Ovary (tissue), 7 donors: ENCODE measurements at regions not wholly inside any gene's neighbourhood (a gene's known extent, or its start where the extent isn't known, plus 50 kb on each side); places are given as distances from the start of the nearest gene placed in this dataset.
"Not testable (repeated sequence)": the region's sequence is repeated elsewhere in the genome, so short reads cannot be mapped to it uniquely, and the experiment has no call there.

Experiments
- DNase-seq, 5 donors: peaks; one replicate each; pipeline ENCODE4 v3.0.0-alpha.2; 2019 to 2020
- H3K27ac ChIP-seq, 2 donors: fragments of 200-600 bp; one replicate each; pipeline versions ENCODE4 v1.5.1 to v1.8.0; 2019 to 2022
- H3K27me3 ChIP-seq: fragments of 200-600 bp; one replicate; pipeline ENCODE4 v1.8.0; 2022
- H3K36me3 ChIP-seq: fragments of 200-600 bp; sonication (generic); one replicate; pipeline ENCODE4 v1.5.1; 2019
- H3K4me1 ChIP-seq: one replicate; pipeline ENCODE4 v1.8.1; 2013; ENCODE audit warnings: mild to moderate bottlenecking, moderate library complexity; ENCODE audit not compliant: insufficient read depth
- H3K4me3 ChIP-seq: fragments of 200-600 bp; sonication (generic); one replicate; pipeline ENCODE4 v1.5.1; 2017
- H3K9me3 ChIP-seq, 2 donors: fragments of 200-600 bp in 1 of 2; sonication (generic) in 1 of 2; one replicate each; pipeline versions ENCODE4 v1.5.1 to v1.8.1; 2013 to 2019; ENCODE audit warnings: mild to moderate bottlenecking in 1 of 2, moderate library complexity in 1 of 2
- CTCF ChIP-seq, 3 donors: fragments of 450-650 bp in 2 of 3; fragments of 200-600 bp in 1 of 3; IDR thresholded peaks; one replicate each; pipeline versions ENCODE4 v1.5.1 to v1.8.0; 2016 to 2022; ENCODE audit warnings: antibody characterized with exemption in 3 of 3, mild to moderate bottlenecking in 1 of 3
- EP300 ChIP-seq: sonication (generic); formaldehyde crosslinking; IDR thresholded peaks from one replicate; pipeline ENCODE4 v1.6.1; 2017; ENCODE audit warnings: antibody characterized with exemption
- POLR2A ChIP-seq: fragments of 450-650 bp; IDR thresholded peaks from one replicate; pipeline ENCODE4 v1.6.1; 2017; ENCODE audit warnings: antibody characterized with exemption, mild to moderate bottlenecking, moderate library complexity
- WGBS, 3 donors: extraction: QIAGEN DNeasy Blood & Tissue Kit in 1 of 3; methylation state at CpG; one replicate each; pipeline versions ENCODE4 v1.1.5 to v1.1.7; 2013 to 2017; 5-methylcytosine and 5-hydroxymethylcytosine counted together
- intact Hi-C, 4 donors: fragments of 100-400 bp; cut with DNase I; formaldehyde crosslinking; loops; one replicate each; pipeline versions ENCODE4 v1.11.0 to v1.15.1; 2022 to 2023
- donor health status: DM: no; HTN: no; CAD: no; lungs with moderate emphysema.
- donor health status: DM: no; HTN: no; CAD: no.
- donor health status: Bipolar disorder and iron deficiency.
- donor health status: DM: no; HTN: no; CAD: no.
- donor health status: DM: yes; HTN: yes; CAD: no.

- no peaks in the 10 kb centered on the region for H3K27me3 ChIP-seq
- H3K36me3 ChIP-seq: no peaks in the 10 kb centered on the region
- no peaks in the 10 kb centered on the region for H3K9me3 ChIP-seq
- WGBS, 3 donors: 55 to 70% (median 69%) methylated on average over 2 of the region's 2 CpGs
- no peak overlapping the region for H3K27ac ChIP-seq
- intact Hi-C loops: no loop called here
- no peak for DNase-seq
- no peaks in the 10 kb centered on the region for H3K4me1 ChIP-seq
- no peak overlapping the region for H3K4me3 ChIP-seq
- TF ChIP-seq CTCF (IDR thresholded peaks at IDR 0.05): no peak
- TF ChIP-seq POLR2A: no peak
- no peak for TF ChIP-seq EP300
These were observed 205.3 kb downstream of the BUB3 start for GRCh38 chr10:123359539-123359938.

GRCh38 chr10:123361832-123362231 is 207.6 kb downstream of the BUB3 start:
- H3K9me3 ChIP-seq: no peaks in the 10 kb centered on the region
- intact Hi-C loops: no loop called here
- H3K36me3 ChIP-seq: no peaks in the 10 kb centered on the region
- no peak overlapping the region for H3K27ac ChIP-seq
- no peaks in the 10 kb centered on the region for H3K27me3 ChIP-seq
- H3K4me1 ChIP-seq: no peaks in the 10 kb centered on the region
- TF ChIP-seq CTCF (IDR thresholded peaks at IDR 0.05) (no peak), POLR2A (no peak), EP300 (no peak)
- no peak overlapping the region for H3K4me3 ChIP-seq
- WGBS, 3 donors: 88 to 89% (median 88%) methylated on average over 5 of the region's 5 CpGs
- no peak for DNase-seq

DNA sequence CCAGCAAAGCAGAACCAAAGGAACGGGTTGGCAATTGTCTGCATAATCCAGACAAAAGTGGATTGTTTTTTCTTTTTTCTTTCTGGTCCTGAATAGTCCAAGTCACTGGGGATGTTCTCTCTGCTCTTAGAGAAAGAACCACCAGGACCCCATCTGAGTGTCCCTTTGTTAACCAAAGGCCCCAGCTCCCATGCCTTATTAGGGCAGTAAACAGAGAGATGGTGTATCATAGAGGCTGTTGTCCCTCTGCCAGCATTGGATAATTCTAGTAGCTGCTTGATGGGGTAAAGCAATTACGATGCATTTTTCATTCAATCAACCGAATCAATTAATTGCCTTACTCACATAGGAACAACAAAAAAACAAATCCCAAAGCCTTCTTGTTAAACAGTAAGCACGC is 213.0 kb downstream of the BUB3 start:
- no peaks in the 10 kb centered on the region for H3K4me1 ChIP-seq
- H3K4me3 ChIP-seq: no peak overlapping the region
- H3K27me3 ChIP-seq: no peaks in the 10 kb centered on the region
- H3K9me3 ChIP-seq: no peaks in the 10 kb centered on the region
- H3K27ac ChIP-seq: no peak overlapping the region
- WGBS, 3 donors: 91 to 94% (median 92%) methylated on average over 4 of the region's 4 CpGs
- H3K36me3 ChIP-seq: no peaks in the 10 kb centered on the region
- intact Hi-C loops: no loop called here
- no peak for DNase-seq
- TF ChIP-seq CTCF (IDR thresholded peaks at IDR 0.05) (no peak), POLR2A (no peak), EP300 (no peak)

GRCh38 chr10:123371626-123372025 is 217.4 kb downstream of the BUB3 start:
- intact Hi-C loops, H3K27ac ChIP-seq, H3K4me3 ChIP-seq, H3K27me3 ChIP-seq, H3K4me1 ChIP-seq, H3K9me3 ChIP-seq, H3K36me3 ChIP-seq, DNase-seq: not testable (repeated sequence)
- 60 to 75% (median 73%) methylated on average over 2 of the region's 2 CpGs for WGBS, 3 donors

GRCh38 chr10:123373591-123373990 is 219.4 kb downstream of the BUB3 start:
- H3K4me1 ChIP-seq: no peaks in the 10 kb centered on the region
- DNase-seq: no peak
- no peak overlapping the region for H3K27ac ChIP-seq
- intact Hi-C loops: no loop called here
- TF ChIP-seq POLR2A: no peak
- TF ChIP-seq EP300: no peak
- TF ChIP-seq CTCF (IDR thresholded peaks at IDR 0.05): no peak
- no peaks in the 10 kb centered on the region for H3K36me3 ChIP-seq
- no peak overlapping the region for H3K4me3 ChIP-seq
- 57 to 65% (median 61%) methylated on average over 6 of the region's 6 CpGs for WGBS, 3 donors
- no peaks in the 10 kb centered on the region for H3K27me3 ChIP-seq
- no peaks in the 10 kb centered on the region for H3K9me3 ChIP-seq
